Kidney epithelial cell (primary cell): ENCODE measurements at regions not wholly inside any gene's neighbourhood (a gene's known extent, or its start where the extent isn't known, plus 50 kb on each side); places are given as distances from the start of the nearest gene placed in this dataset.

Experiments
- DNase-seq: peaks from one replicate; pipeline ENCODE4 v3.0.0-alpha.2; 2010; ENCODE audit warnings: low read depth
- H3K27me3 ChIP-seq: 2 replicates; pipeline ENCODE4 v1.6.0; 2011; ENCODE audit warnings: low read length; ENCODE audit not compliant: control insufficient read depth, insufficient read depth
- H3K36me3 ChIP-seq: 2 replicates; pipeline ENCODE4 v1.5.1; 2011; ENCODE audit warnings: low read length; ENCODE audit not compliant: control insufficient read depth, insufficient read depth
- H3K4me3 ChIP-seq: 2 replicates; pipeline ENCODE4 v1.5.1; 2011; ENCODE audit warnings: low read depth, mild to moderate bottlenecking, control low read depth, low read length
- CTCF ChIP-seq: IDR thresholded peaks from 2 replicates; pipeline ENCODE4 v1.5.1; 2011; ENCODE audit warnings: mild to moderate bottlenecking, moderate library complexity, low read length, control low read depth, inconsistent platforms; ENCODE audit not compliant: insufficient read depth, poor library complexity, severe bottlenecking

- H3K4me3 ChIP-seq = no peak overlapping the region
- H3K36me3 ChIP-seq = no peaks in the 10 kb centered on the region
- no peak for DNase-seq
- H3K27me3 ChIP-seq = no peaks in the 10 kb centered on the region
- TF ChIP-seq CTCF = no peak
These were observed 176.5 kb upstream of the UBASH3B start for GRCh38 chr11:122478986-122479385.

GRCh38 chr11:122468965-122469364 is 186.6 kb upstream of the UBASH3B start:
- no peak for TF ChIP-seq CTCF
- DNase-seq = no peak
- no peaks in the 10 kb centered on the region for H3K27me3 ChIP-seq
- H3K36me3 ChIP-seq = no peaks in the 10 kb centered on the region
- no peak overlapping the region for H3K4me3 ChIP-seq

- TF ChIP-seq CTCF = no peak
- H3K36me3 ChIP-seq = no peaks in the 10 kb centered on the region
- no peak for DNase-seq
- no peak overlapping the region for H3K4me3 ChIP-seq
- H3K27me3 ChIP-seq = no peaks in the 10 kb centered on the region
These were observed 192.0 kb upstream of the UBASH3B start for GRCh38 chr11:122463530-122463929.

- Histone ChIP-seq H3K4me3 (no peak overlapping the region), H3K36me3 (no peaks in the 10 kb centered on the region), H3K27me3 (no peaks in the 10 kb centered on the region)
- no peak for TF ChIP-seq CTCF
- DNase-seq = no peak
These were observed 196.5 kb upstream of the UBASH3B start for GRCh38 chr11:122459064-122459463.

GRCh38 chr11:122453586-122453985 is 201.9 kb upstream of the UBASH3B start:
- TF ChIP-seq CTCF = no peak
- Histone ChIP-seq H3K27me3 (no peaks in the 10 kb centered on the region), H3K36me3 (no peaks in the 10 kb centered on the region), H3K4me3 (no peak overlapping the region)
- DNase-seq = no peak

- DNase-seq = no peak
- Histone ChIP-seq H3K4me3 (no peak overlapping the region), H3K36me3 (no peaks in the 10 kb centered on the region), H3K27me3 (no peaks in the 10 kb centered on the region)
- no peak for TF ChIP-seq CTCF
These were observed 203.6 kb upstream of the UBASH3B start for GRCh38 chr11:122451911-122452310.
